RWPE1 (cell line): ENCODE measurements at regions not wholly inside any gene's neighbourhood (a gene's known extent, or its start where the extent isn't known, plus 50 kb on each side); places are given as distances from the start of the nearest gene placed in this dataset.

Experiments
- CTCF ChIA-PET: fragments of 350-600 bp; sonication (Branson Sonifier 250); formaldehyde crosslinking; extraction: SDS; loops from one replicate; lab custom pipeline; 2021; lab: Yijun Ruan, JAX
- POLR2A ChIA-PET: fragments of 400-600 bp; formaldehyde crosslinking; extraction: SDS; loops from one replicate; lab custom pipeline; 2020; ENCODE audit warnings: antibody characterized with exemption; ENCODE audit not compliant: low non-redundant PET; lab: Yijun Ruan, JAX
- DNase-seq: peaks from one replicate; pipeline ENCODE4 v3.0.0; 2012; ENCODE audit warnings: low spot score
- H3K27ac ChIP-seq: fragments of 450-650 bp; 2 replicates; pipeline ENCODE4 v1.5.1; 2017
- CTCF ChIP-seq: fragments of 450-650 bp; conservative IDR thresholded peaks from 2 replicates; pipeline ENCODE4 v1.5.1; 2017; ENCODE audit warnings: low read depth, mild to moderate bottlenecking

- TF ChIP-seq CTCF: no peak
- H3K27ac ChIP-seq: no peak overlapping the region
- no peak for DNase-seq
- ChIA-PET POLR2A (no interaction called here), CTCF (no interaction called here)
Observed at GRCh38 chr12:70094467-70094866, 148.8 kb upstream of the CNOT2 start.

GRCh38 chr12:70096759-70097410 lies 146.3 kb upstream of the CNOT2 start:
- DNase-seq: no peak
- H3K27ac ChIP-seq: no peak overlapping the region
- no peak for TF ChIP-seq CTCF
- ChIA-PET POLR2A (no interaction called here), CTCF (interaction anchor here (0.7 kb wide), 1 partner anchor 114 kb away, joined by 3 read pairs; no protein-coding TSS in a partner anchor)

GRCh38 chr12:70101064-70101463 lies 142.2 kb upstream of the CNOT2 start:
- H3K27ac ChIP-seq: no peak overlapping the region
- ChIA-PET CTCF (interaction anchor here (0.7 kb wide), 1 partner anchor 17 kb away, joined by 3 read pairs; no protein-coding TSS in a partner anchor), POLR2A (no interaction called here)
- TF ChIP-seq CTCF: no peak
- DNase-seq: no peak

- ChIA-PET CTCF (no interaction called here), POLR2A (no interaction called here)
- no peak for DNase-seq
- H3K27ac ChIP-seq: no peak overlapping the region
- no peak for TF ChIP-seq CTCF
Observed at GRCh38 chr12:70106347-70106746, 136.9 kb upstream of the CNOT2 start.

- POLR2A ChIA-PET: no interaction called here
- no peak for TF ChIP-seq CTCF
- DNase-seq: no peak
- CTCF ChIA-PET: interaction anchor here (0.6 kb wide), 2 partner anchors 15 to 260 kb away, joined by 3 to 4 read pairs; no protein-coding TSS in a partner anchor
- no peak overlapping the region for H3K27ac ChIP-seq
Observed at GRCh38 chr12:70110085-70110484, 133.1 kb upstream of the CNOT2 start.

- H3K27ac ChIP-seq: no peak overlapping the region
- CTCF ChIA-PET: interaction anchor here (0.6 kb wide), 1 partner anchor 627 kb away, joined by 3 read pairs; no protein-coding TSS in a partner anchor
- POLR2A ChIA-PET: no interaction called here
- TF ChIP-seq CTCF: no peak
- DNase-seq: no peak
Observed at GRCh38 chr12:70117670-70118069, 125.6 kb upstream of the CNOT2 start.
